Sigmoid colon (tissue), 4 donors: ENCODE measurements at regions not wholly inside any gene's neighbourhood (a gene's known extent, or its start where the extent isn't known, plus 50 kb on each side); places are given as distances from the start of the nearest gene placed in this dataset.

ENCODE experiments used
- POLR2AphosphoS5 ChIP-seq, 4 donors: sonication (generic); formaldehyde crosslinking; IDR thresholded peaks; one replicate each; pipeline ENCODE4 v1.6.1; 2017; ENCODE audit warnings: antibody characterized with exemption in 4 of 4
- TF ChIP-seq, protein P1 (sequence below), 4 experiments: fragments of 450-650 bp in 3 of 4; fragments of 200-600 bp in 1 of 4; IDR thresholded peaks; one replicate each; pipeline ENCODE4 v1.5.1; 2016 to 2019; ENCODE audit warnings: antibody characterized with exemption in 4 of 4, mild to moderate bottlenecking in 3 of 4, moderate library complexity in 2 of 4

DNA sequence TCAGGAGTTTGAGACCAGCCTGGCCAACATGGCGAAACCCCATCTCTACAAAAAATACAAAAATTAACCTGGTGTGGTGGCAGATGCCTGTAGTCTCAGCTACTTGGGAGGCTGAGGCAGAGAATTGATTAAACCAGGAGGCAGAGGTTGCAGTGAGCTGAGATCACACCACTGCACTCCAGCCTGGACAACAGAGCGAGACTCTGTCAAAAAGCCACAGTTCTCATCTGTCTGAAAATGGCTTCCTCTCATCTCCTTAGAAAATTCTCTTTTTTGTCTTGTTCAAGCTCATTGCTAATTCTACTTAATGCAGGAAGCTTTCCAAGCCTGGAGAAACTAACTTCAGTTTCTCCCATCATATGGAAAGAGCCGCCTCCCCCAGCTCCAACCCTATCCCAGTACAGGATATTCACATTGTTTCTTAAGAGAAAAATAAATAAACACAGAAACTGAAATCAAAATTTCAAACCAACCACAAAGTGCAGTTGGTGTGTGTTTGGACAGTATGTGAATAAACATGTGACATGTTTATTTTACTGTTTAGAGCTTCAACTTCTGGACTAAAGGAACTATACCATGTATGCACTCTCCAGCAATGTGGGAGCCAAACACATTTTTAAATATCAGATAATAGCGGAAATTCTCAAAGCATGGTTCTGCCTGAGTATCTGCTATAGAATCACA, 55.0 kb upstream of the GAB1 start:
- TF ChIP-seq, protein P1, sequence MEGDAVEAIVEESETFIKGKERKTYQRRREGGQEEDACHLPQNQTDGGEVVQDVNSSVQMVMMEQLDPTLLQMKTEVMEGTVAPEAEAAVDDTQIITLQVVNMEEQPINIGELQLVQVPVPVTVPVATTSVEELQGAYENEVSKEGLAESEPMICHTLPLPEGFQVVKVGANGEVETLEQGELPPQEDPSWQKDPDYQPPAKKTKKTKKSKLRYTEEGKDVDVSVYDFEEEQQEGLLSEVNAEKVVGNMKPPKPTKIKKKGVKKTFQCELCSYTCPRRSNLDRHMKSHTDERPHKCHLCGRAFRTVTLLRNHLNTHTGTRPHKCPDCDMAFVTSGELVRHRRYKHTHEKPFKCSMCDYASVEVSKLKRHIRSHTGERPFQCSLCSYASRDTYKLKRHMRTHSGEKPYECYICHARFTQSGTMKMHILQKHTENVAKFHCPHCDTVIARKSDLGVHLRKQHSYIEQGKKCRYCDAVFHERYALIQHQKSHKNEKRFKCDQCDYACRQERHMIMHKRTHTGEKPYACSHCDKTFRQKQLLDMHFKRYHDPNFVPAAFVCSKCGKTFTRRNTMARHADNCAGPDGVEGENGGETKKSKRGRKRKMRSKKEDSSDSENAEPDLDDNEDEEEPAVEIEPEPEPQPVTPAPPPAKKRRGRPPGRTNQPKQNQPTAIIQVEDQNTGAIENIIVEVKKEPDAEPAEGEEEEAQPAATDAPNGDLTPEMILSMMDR (IDR thresholded peaks at IDR 0.05): no peak
- TF ChIP-seq POLR2AphosphoS5 (IDR thresholded peaks at IDR 0.05): no peak
